Sciatic nerve (tissue), 2 donors: ENCODE measurements at regions not wholly inside any gene's neighbourhood (a gene's known extent, or its start where the extent isn't known, plus 50 kb on each side); places are given as distances from the start of the nearest gene placed in this dataset.
"Not testable (repeated sequence)": the region's sequence is repeated elsewhere in the genome, so short reads cannot be mapped to it uniquely, and the experiment has no call there.

ENCODE experiments used
- ATAC-seq: fragments of 200-7000 bp; cut with Tn5 transposase; one replicate; pipeline ENCODE4 v1.9.1; 2020; ENCODE audit warnings: mild to moderate bottlenecking, moderate library complexity
- DNase-seq: peaks from one replicate; pipeline ENCODE4 v3.0.0-alpha.2; 2020; ENCODE audit warnings: low spot score
- intact Hi-C: fragments of 100-400 bp; cut with DNase I; formaldehyde crosslinking; loops from one replicate; pipeline ENCODE4 v1.14.2; 2022
- donor health status: DM: no; HTN: no; CAD: no.
- donor health status: DM: no; HTN: no; CAD: no.

GRCh38 chr14:88980907-88981306, 156.5 kb downstream of the TTC8 start:
- intact Hi-C loops, DNase-seq: not testable (repeated sequence)

GRCh38 chr14:88981948-88982347, 157.5 kb downstream of the TTC8 start:
- ATAC-seq (no peak), DNase-seq (no peak)
- intact Hi-C loops: no loop called here

More at GRCh38 chr14:88980907-88981306, 156.5 kb downstream of the TTC8 start:
- ATAC-seq: not testable (repeated sequence)

GRCh38 chr14:88983755-88984154, 159.3 kb downstream of the TTC8 start:
- intact Hi-C loops: no loop called here
- DNase-seq (no peak), ATAC-seq (no peak)

- no peak for DNase-seq
- ATAC-seq: no peak
- intact Hi-C loops: no loop called here
These were observed 161.2 kb downstream of the TTC8 start for GRCh38 chr14:88985654-88986053.

GRCh38 chr14:88986146-88986841, 161.8 kb downstream of the TTC8 start:
- DNase-seq (no peak), ATAC-seq (no peak)
- intact Hi-C loops: no loop called here

- DNase-seq, intact Hi-C loops, ATAC-seq: not testable (repeated sequence)
These were observed 162.5 kb downstream of the TTC8 start for GRCh38 chr14:88986908-88987307.

GRCh38 chr14:88987516-88987915, 163.1 kb downstream of the TTC8 start:
- DNase-seq: no peak
- no peak for ATAC-seq

GRCh38 chr14:88989911-88990310, 165.5 kb downstream of the TTC8 start:
- ATAC-seq: no peak

More at GRCh38 chr14:88987516-88987915, 163.1 kb downstream of the TTC8 start:
- intact Hi-C loops: no loop called here

GRCh38 chr14:88990856-88991255, 166.4 kb downstream of the TTC8 start:
- DNase-seq: no peak
- no peak for ATAC-seq
- intact Hi-C loops: no loop called here

More at GRCh38 chr14:88989911-88990310, 165.5 kb downstream of the TTC8 start:
- no peak for DNase-seq
- intact Hi-C loops: no loop called here

- intact Hi-C loops: no loop called here
- ATAC-seq (no peak), DNase-seq (no peak)
These were observed 167.6 kb downstream of the TTC8 start for GRCh38 chr14:88992011-88992410.

- no peak for ATAC-seq
- intact Hi-C loops: no loop called here
- DNase-seq: no peak
These were observed 169.5 kb downstream of the TTC8 start for GRCh38 chr14:88993946-88994345.

GRCh38 chr14:88995437-88996198, 171.2 kb downstream of the TTC8 start:
- no peak for ATAC-seq
- intact Hi-C loops: no loop called here
- DNase-seq: no peak

GRCh38 chr14:88998027-88998426, 173.6 kb downstream of the TTC8 start:
- intact Hi-C loops: no loop called here
- DNase-seq (no peak), ATAC-seq (no peak)

- DNase-seq: no peak
- no peak for ATAC-seq
- intact Hi-C loops: no loop called here
These were observed 174.7 kb downstream of the TTC8 start for GRCh38 chr14:88999137-88999536.

- no peak for DNase-seq
- intact Hi-C loops: no loop called here
These were observed 175.8 kb downstream of the TTC8 start for GRCh38 chr14:89000007-89000942.

GRCh38 chr14:89004166-89004565, 179.7 kb downstream of the TTC8 start:
- DNase-seq (no peak), ATAC-seq (no peak)
- intact Hi-C loops: no loop called here

More at GRCh38 chr14:89000007-89000942, 175.8 kb downstream of the TTC8 start:
- ATAC-seq: no peak

- DNase-seq: no peak
- intact Hi-C loops: no loop called here
- no peak for ATAC-seq
These were observed 183.5 kb downstream of the TTC8 start for GRCh38 chr14:89007906-89008305.

- DNase-seq (no peak), ATAC-seq (no peak)
- intact Hi-C loops: no loop called here
These were observed 187.2 kb downstream of the TTC8 start for GRCh38 chr14:89011355-89012281.
